Suprapubic skin (tissue), 4 donors: ENCODE measurements at regions not wholly inside any gene's neighbourhood (a gene's known extent, or its start where the extent isn't known, plus 50 kb on each side); places are given as distances from the start of the nearest gene placed in this dataset.

ENCODE experiments used
- DNase-seq, 2 donors: peaks; one replicate each; pipeline ENCODE4 v3.0.0-alpha.2; 2019; ENCODE audit warnings: low spot score in 2 of 2
- H3K27ac ChIP-seq: fragments of 200-600 bp; sonication (generic); one replicate; pipeline ENCODE4 v1.5.1; 2019
- H3K27me3 ChIP-seq: fragments of 200-600 bp; sonication (generic); one replicate; pipeline ENCODE4 v1.5.1; 2019
- H3K36me3 ChIP-seq: fragments of 200-600 bp; sonication (generic); one replicate; pipeline ENCODE4 v1.5.1; 2019
- H3K4me1 ChIP-seq: fragments of 200-600 bp; sonication (generic); one replicate; pipeline ENCODE4 v1.5.1; 2019
- H3K4me3 ChIP-seq: fragments of 200-600 bp; sonication (generic); one replicate; pipeline ENCODE4 v1.5.1; 2019; ENCODE audit warnings: mild to moderate bottlenecking
- H3K9me3 ChIP-seq: fragments of 200-600 bp; sonication (generic); one replicate; pipeline ENCODE4 v1.5.1; 2019
- EP300 ChIP-seq: sonication (generic); formaldehyde crosslinking; IDR thresholded peaks from one replicate; pipeline ENCODE4 v1.6.1; 2017; ENCODE audit warnings: antibody characterized with exemption
- POLR2A ChIP-seq, 2 donors: fragments of 450-650 bp; IDR thresholded peaks; one replicate each; pipeline ENCODE4 v1.6.1; 2017; ENCODE audit warnings: antibody characterized with exemption in 2 of 2, mild to moderate bottlenecking in 2 of 2, moderate library complexity in 2 of 2
- POLR2AphosphoS5 ChIP-seq, 3 donors: sonication (generic); formaldehyde crosslinking; IDR thresholded peaks; one replicate each; pipeline ENCODE4 v1.6.1; 2017; ENCODE audit warnings: antibody characterized with exemption in 3 of 3
- WGBS: methylation state at CpG from one replicate; pipeline ENCODE4 v1.1.5; 2018; 5-methylcytosine and 5-hydroxymethylcytosine counted together
- TF ChIP-seq, protein P1 (sequence below), 2 donors: fragments of 200-600 bp in 1 of 2; fragments of 450-650 bp in 1 of 2; sonication (generic) in 1 of 2; IDR thresholded peaks; one replicate each; pipeline ENCODE4 v1.5.1; 2016 to 2019; ENCODE audit warnings: antibody characterized with exemption in 2 of 2, mild to moderate bottlenecking in 1 of 2, moderate library complexity in 1 of 2

GRCh38 chr12:114473018-114473417, 67.1 kb upstream of the TBX5 start:
- no peak for DNase-seq
- no peak overlapping the region for H3K27ac ChIP-seq
- no peak overlapping the region for H3K4me3 ChIP-seq
- H3K36me3 ChIP-seq: no peaks in the 10 kb centered on the region
- TF ChIP-seq POLR2A (IDR thresholded peaks at IDR 0.05) (no peak), POLR2AphosphoS5 (IDR thresholded peaks at IDR 0.05) (no peak), EP300 (no peak)
- TF ChIP-seq, protein P1, sequence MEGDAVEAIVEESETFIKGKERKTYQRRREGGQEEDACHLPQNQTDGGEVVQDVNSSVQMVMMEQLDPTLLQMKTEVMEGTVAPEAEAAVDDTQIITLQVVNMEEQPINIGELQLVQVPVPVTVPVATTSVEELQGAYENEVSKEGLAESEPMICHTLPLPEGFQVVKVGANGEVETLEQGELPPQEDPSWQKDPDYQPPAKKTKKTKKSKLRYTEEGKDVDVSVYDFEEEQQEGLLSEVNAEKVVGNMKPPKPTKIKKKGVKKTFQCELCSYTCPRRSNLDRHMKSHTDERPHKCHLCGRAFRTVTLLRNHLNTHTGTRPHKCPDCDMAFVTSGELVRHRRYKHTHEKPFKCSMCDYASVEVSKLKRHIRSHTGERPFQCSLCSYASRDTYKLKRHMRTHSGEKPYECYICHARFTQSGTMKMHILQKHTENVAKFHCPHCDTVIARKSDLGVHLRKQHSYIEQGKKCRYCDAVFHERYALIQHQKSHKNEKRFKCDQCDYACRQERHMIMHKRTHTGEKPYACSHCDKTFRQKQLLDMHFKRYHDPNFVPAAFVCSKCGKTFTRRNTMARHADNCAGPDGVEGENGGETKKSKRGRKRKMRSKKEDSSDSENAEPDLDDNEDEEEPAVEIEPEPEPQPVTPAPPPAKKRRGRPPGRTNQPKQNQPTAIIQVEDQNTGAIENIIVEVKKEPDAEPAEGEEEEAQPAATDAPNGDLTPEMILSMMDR (IDR thresholded peaks at IDR 0.05): no peak
- WGBS: 83% methylated on average over 2 of the region's 2 CpGs
- no peaks in the 10 kb centered on the region for H3K4me1 ChIP-seq
- peaks cover 43% of the 10 kb centered on the region for H3K27me3 ChIP-seq
- no peaks in the 10 kb centered on the region for H3K9me3 ChIP-seq

- Histone ChIP-seq H3K36me3 (no peaks in the 10 kb centered on the region), H3K4me1 (no peaks in the 10 kb centered on the region), H3K9me3 (no peaks in the 10 kb centered on the region), H3K27me3 (peaks cover 38% of the 10 kb centered on the region), H3K4me3 (no peak overlapping the region), H3K27ac (no peak overlapping the region)
- TF ChIP-seq POLR2A (IDR thresholded peaks at IDR 0.05): no peak
- no peak for TF ChIP-seq POLR2AphosphoS5 (IDR thresholded peaks at IDR 0.05)
- no peak for TF ChIP-seq EP300
- TF ChIP-seq, protein P1 (IDR thresholded peaks at IDR 0.05): no peak
- 58% methylated on average over 4 of the region's 4 CpGs for WGBS
- no peak for DNase-seq
Observed at GRCh38 chr12:114457620-114458019, 51.7 kb upstream of the TBX5 start.
